VCaP (cell line): ENCODE measurements at regions not wholly inside any gene's neighbourhood (a gene's known extent, or its start where the extent isn't known, plus 50 kb on each side); places are given as distances from the start of the nearest gene placed in this dataset.

Experiments used
- H3K27ac ChIP-seq: fragments of 450-650 bp; 2 replicates; pipeline ENCODE4 v1.5.1; 2017
- CTCF ChIP-seq: fragments of 450-650 bp; conservative IDR thresholded peaks from 2 replicates; pipeline ENCODE4 v1.5.1; 2017; ENCODE audit warnings: mild to moderate bottlenecking, moderate library complexity

- TF ChIP-seq CTCF: no peak
Measured at GRCh38 chr2:13109516-13109915, 392.8 kb downstream of the TRIB2 start.

GRCh38 chr2:13110825-13111224 lies 394.1 kb downstream of the TRIB2 start:
- no peak overlapping the region for H3K27ac ChIP-seq
- TF ChIP-seq CTCF: no peak

More at GRCh38 chr2:13109516-13109915, 392.8 kb downstream of the TRIB2 start:
- H3K27ac ChIP-seq: no peak overlapping the region

GRCh38 chr2:13113002-13113401 lies 396.3 kb downstream of the TRIB2 start:
- TF ChIP-seq CTCF: no peak

GRCh38 chr2:13114391-13114790 lies 397.7 kb downstream of the TRIB2 start:
- H3K27ac ChIP-seq: peak overlapping the region; percentile 67
- TF ChIP-seq CTCF: no peak

More at GRCh38 chr2:13113002-13113401, 396.3 kb downstream of the TRIB2 start:
- peak overlapping the region; percentile 67 for H3K27ac ChIP-seq

- H3K27ac ChIP-seq: no peak overlapping the region
- no peak for TF ChIP-seq CTCF
Measured at GRCh38 chr2:13115643-13116042, 398.9 kb downstream of the TRIB2 start.

- no peak for TF ChIP-seq CTCF
- H3K27ac ChIP-seq: no peak overlapping the region
Measured at GRCh38 chr2:13121096-13121495, 404.4 kb downstream of the TRIB2 start.

GRCh38 chr2:13128139-13128538 lies 411.4 kb downstream of the TRIB2 start:
- H3K27ac ChIP-seq: peak overlapping the region; percentile 63
- no peak for TF ChIP-seq CTCF
